ENCODE measurements at regions not wholly inside any gene's neighbourhood (a gene's known extent, or its start where the extent isn't known, plus 50 kb on each side); places are given as distances from the start of the nearest gene placed in this dataset.

- H3K27ac ChIP-seq (replicated peaks) = no peak overlapping the region
- H3K4me3 ChIP-seq (replicated peaks; ENCODE audit: insufficient read depth, low read length) = no peak overlapping the region
- H3K27me3 ChIP-seq (ENCODE audit: insufficient read depth, poor library complexity, severe bottlenecking) = no peaks in the 10 kb centered on the region
- TF ChIP-seq SPI1 (IDR thresholded peaks at IDR 0.05; ENCODE audit: borderline replicate concordance, low read depth) = no peak
- TF ChIP-seq POLR2AphosphoS5 (IDR thresholded peaks at IDR 0.05; ENCODE audit: low read depth) = no peak
- TF ChIP-seq GABPA (IDR thresholded peaks at IDR 0.05; ENCODE audit: low read depth) = no peak
- TF ChIP-seq REST (IDR thresholded peaks at IDR 0.05; ENCODE audit: insufficient replicate concordance, low read depth) = no peak
- no peak for DNase-seq (ENCODE audit: low read depth in 1 of 2, low spot score in 1 of 2)
Measured at GRCh38 chr1:87820668-87821334, 492.1 kb downstream of the LMO4 start.

- DNase-seq (ENCODE audit: low read depth in 1 of 2, low spot score in 1 of 2) = no peak
- Histone ChIP-seq H3K27me3 (ENCODE audit: insufficient read depth, poor library complexity, severe bottlenecking) (no peaks in the 10 kb centered on the region), H3K27ac (replicated peaks) (no peak overlapping the region), H3K4me3 (replicated peaks; ENCODE audit: insufficient read depth, low read length) (no peak overlapping the region)
- TF ChIP-seq POLR2AphosphoS5 (IDR thresholded peaks at IDR 0.05; ENCODE audit: low read depth) (no peak), REST (IDR thresholded peaks at IDR 0.05; ENCODE audit: insufficient replicate concordance, low read depth) (no peak), GABPA (IDR thresholded peaks at IDR 0.05; ENCODE audit: low read depth) (no peak), SPI1 (IDR thresholded peaks at IDR 0.05; ENCODE audit: borderline replicate concordance, low read depth) (no peak)
- TF ChIP-seq, protein P1, sequence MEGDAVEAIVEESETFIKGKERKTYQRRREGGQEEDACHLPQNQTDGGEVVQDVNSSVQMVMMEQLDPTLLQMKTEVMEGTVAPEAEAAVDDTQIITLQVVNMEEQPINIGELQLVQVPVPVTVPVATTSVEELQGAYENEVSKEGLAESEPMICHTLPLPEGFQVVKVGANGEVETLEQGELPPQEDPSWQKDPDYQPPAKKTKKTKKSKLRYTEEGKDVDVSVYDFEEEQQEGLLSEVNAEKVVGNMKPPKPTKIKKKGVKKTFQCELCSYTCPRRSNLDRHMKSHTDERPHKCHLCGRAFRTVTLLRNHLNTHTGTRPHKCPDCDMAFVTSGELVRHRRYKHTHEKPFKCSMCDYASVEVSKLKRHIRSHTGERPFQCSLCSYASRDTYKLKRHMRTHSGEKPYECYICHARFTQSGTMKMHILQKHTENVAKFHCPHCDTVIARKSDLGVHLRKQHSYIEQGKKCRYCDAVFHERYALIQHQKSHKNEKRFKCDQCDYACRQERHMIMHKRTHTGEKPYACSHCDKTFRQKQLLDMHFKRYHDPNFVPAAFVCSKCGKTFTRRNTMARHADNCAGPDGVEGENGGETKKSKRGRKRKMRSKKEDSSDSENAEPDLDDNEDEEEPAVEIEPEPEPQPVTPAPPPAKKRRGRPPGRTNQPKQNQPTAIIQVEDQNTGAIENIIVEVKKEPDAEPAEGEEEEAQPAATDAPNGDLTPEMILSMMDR (IDR thresholded peaks at IDR 0.05; ENCODE audit: insufficient read depth, low read length) = no peak
Measured at GRCh38 chr1:87821335-87821697, 492.6 kb downstream of the LMO4 start.

DNA sequence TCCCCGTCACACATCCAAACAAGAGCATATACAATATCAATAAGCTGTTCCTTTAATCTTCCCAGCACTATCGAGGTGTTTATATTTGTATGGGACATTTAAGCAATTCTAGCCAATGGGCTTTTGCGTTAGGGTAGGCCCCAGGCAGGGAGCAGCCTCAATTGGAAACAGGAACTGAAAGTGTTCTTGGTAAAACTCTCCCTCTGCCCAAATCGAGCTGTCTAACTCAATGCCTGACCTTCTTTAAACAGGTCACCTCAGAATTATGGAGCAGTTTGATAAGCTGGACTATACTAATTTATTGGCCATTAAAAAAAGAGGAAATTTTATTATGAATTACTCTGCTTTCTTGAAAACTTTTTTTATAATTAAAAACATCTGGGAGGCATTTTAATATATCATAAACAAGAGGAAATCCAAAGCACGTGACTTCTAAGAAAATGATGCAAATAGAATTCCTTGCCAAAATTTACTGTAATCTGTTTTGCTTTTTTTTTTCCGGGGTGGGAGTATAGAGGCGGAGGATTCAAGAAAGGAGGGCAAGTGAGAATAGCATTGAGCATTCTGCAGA, 498.1 kb downstream of the LMO4 start:
- H3K27ac ChIP-seq (replicated peaks) = no peak overlapping the region
- H3K27me3 ChIP-seq (ENCODE audit: insufficient read depth, poor library complexity, severe bottlenecking) = no peaks in the 10 kb centered on the region
- peak; percentile 20 to 81 for DNase-seq (ENCODE audit: low read depth in 1 of 2, low spot score in 1 of 2)
- no peak overlapping the region for H3K4me3 ChIP-seq (replicated peaks; ENCODE audit: insufficient read depth, low read length)
- TF ChIP-seq GABPA (IDR thresholded peaks at IDR 0.05; ENCODE audit: low read depth) = no peak
- TF ChIP-seq, protein P1 (IDR thresholded peaks at IDR 0.05; ENCODE audit: insufficient read depth, low read length) = no peak
- peak; percentile 71 for TF ChIP-seq SPI1 (IDR thresholded peaks at IDR 0.05; ENCODE audit: borderline replicate concordance, low read depth)
- no peak for TF ChIP-seq REST (IDR thresholded peaks at IDR 0.05; ENCODE audit: insufficient replicate concordance, low read depth)
- TF ChIP-seq POLR2AphosphoS5 (IDR thresholded peaks at IDR 0.05; ENCODE audit: low read depth) = no peak

All from HL-60 (cell line).